ENCODE measurements at regions not wholly inside any gene's neighbourhood (a gene's known extent, or its start where the extent isn't known, plus 50 kb on each side); places are given as distances from the start of the nearest gene placed in this dataset.

- H3K4me3 ChIP-seq (ENCODE audit: insufficient read depth, low read length, poor library complexity, severe bottlenecking), result no peak overlapping the region
- no peaks in the 10 kb centered on the region for H3K27me3 ChIP-seq (ENCODE audit: low read length)
- no peaks in the 10 kb centered on the region for H3F3A ChIP-seq (ENCODE audit: insufficient read depth)
- H3K79me2 ChIP-seq (ENCODE audit: insufficient read depth, low read length), result no peaks in the 10 kb centered on the region
- no peaks in the 10 kb centered on the region for H3K9me2 ChIP-seq (replicated peaks; ENCODE audit: insufficient read depth, low read length)
- H3K9ac ChIP-seq (ENCODE audit: low read length), result no peak overlapping the region
- no peaks in the 10 kb centered on the region for H4K20me1 ChIP-seq (ENCODE audit: low read depth, low read length)
- H3K9me3 ChIP-seq (ENCODE audit: insufficient read depth, low read length), result no peaks in the 10 kb centered on the region
- H3K4me2 ChIP-seq (ENCODE audit: low read depth, low read length, poor library complexity, severe bottlenecking), result no peak overlapping the region
- no peak overlapping the region for H2AFZ ChIP-seq (ENCODE audit: low read depth, low read length, severe bottlenecking)
- H3K36me3 ChIP-seq (ENCODE audit: low read length), result no peaks in the 10 kb centered on the region
- no peak for TF ChIP-seq CTCF (IDR thresholded peaks at IDR 0.05; ENCODE audit: insufficient read depth, low read length, poor library complexity, severe bottlenecking)
- TF ChIP-seq EZH2phosphoT487 (conservative IDR thresholded peaks at IDR 0.05; ENCODE audit: low read length), result no peak
- H3K27ac ChIP-seq (ENCODE audit: low read depth, low read length), result no peak overlapping the region
Observed at GRCh38 chr4:154124539-154125255, 335.8 kb upstream of the SFRP2 start.

- Histone ChIP-seq H3K79me2 (ENCODE audit: insufficient read depth, low read length) (no peaks in the 10 kb centered on the region), H2AFZ (ENCODE audit: low read depth, low read length, severe bottlenecking) (no peak overlapping the region), H3K27me3 (ENCODE audit: low read length) (no peaks in the 10 kb centered on the region), H3K27ac (ENCODE audit: low read depth, low read length) (no peak overlapping the region), H3F3A (ENCODE audit: insufficient read depth) (no peaks in the 10 kb centered on the region), H3K4me3 (ENCODE audit: insufficient read depth, low read length, poor library complexity, severe bottlenecking) (no peak overlapping the region), H3K9ac (ENCODE audit: low read length) (no peak overlapping the region), H3K36me3 (ENCODE audit: low read length) (no peaks in the 10 kb centered on the region), H3K9me2 (replicated peaks; ENCODE audit: insufficient read depth, low read length) (no peaks in the 10 kb centered on the region), H3K9me3 (ENCODE audit: insufficient read depth, low read length) (no peaks in the 10 kb centered on the region), H3K4me2 (ENCODE audit: low read depth, low read length, poor library complexity, severe bottlenecking) (no peak overlapping the region), H4K20me1 (ENCODE audit: low read depth, low read length) (no peaks in the 10 kb centered on the region)
- no peak for TF ChIP-seq CTCF (IDR thresholded peaks at IDR 0.05; ENCODE audit: insufficient read depth, low read length, poor library complexity, severe bottlenecking)
- TF ChIP-seq EZH2phosphoT487 (conservative IDR thresholded peaks at IDR 0.05; ENCODE audit: low read length), result no peak
Observed at GRCh38 chr4:154123897-154124296, 335.0 kb upstream of the SFRP2 start.

- H3K9me3 ChIP-seq (ENCODE audit: insufficient read depth, low read length), result no peaks in the 10 kb centered on the region
- TF ChIP-seq CTCF (IDR thresholded peaks at IDR 0.05; ENCODE audit: insufficient read depth, low read length, poor library complexity, severe bottlenecking), result no peak
- TF ChIP-seq EZH2phosphoT487 (conservative IDR thresholded peaks at IDR 0.05; ENCODE audit: low read length), result no peak
- no peak overlapping the region for H2AFZ ChIP-seq (ENCODE audit: low read depth, low read length, severe bottlenecking)
- H3K79me2 ChIP-seq (ENCODE audit: insufficient read depth, low read length), result no peaks in the 10 kb centered on the region
- H4K20me1 ChIP-seq (ENCODE audit: low read depth, low read length), result no peaks in the 10 kb centered on the region
- no peak overlapping the region for H3K4me3 ChIP-seq (ENCODE audit: insufficient read depth, low read length, poor library complexity, severe bottlenecking)
- H3K27ac ChIP-seq (ENCODE audit: low read depth, low read length), result no peak overlapping the region
- no peaks in the 10 kb centered on the region for H3K9me2 ChIP-seq (replicated peaks; ENCODE audit: insufficient read depth, low read length)
- H3K27me3 ChIP-seq (ENCODE audit: low read length), result no peaks in the 10 kb centered on the region
- H3K9ac ChIP-seq (ENCODE audit: low read length), result no peak overlapping the region
- no peaks in the 10 kb centered on the region for H3F3A ChIP-seq (ENCODE audit: insufficient read depth)
- no peaks in the 10 kb centered on the region for H3K36me3 ChIP-seq (ENCODE audit: low read length)
- no peak overlapping the region for H3K4me2 ChIP-seq (ENCODE audit: low read depth, low read length, poor library complexity, severe bottlenecking)
Observed at GRCh38 chr4:154120690-154121345, 331.9 kb upstream of the SFRP2 start.
